ENCODE measurements at regions not wholly inside any gene's neighbourhood (a gene's known extent, or its start where the extent isn't known, plus 50 kb on each side); places are given as distances from the start of the nearest gene placed in this dataset.
"Not testable (repeated sequence)": the region's sequence is repeated elsewhere in the genome, so short reads cannot be mapped to it uniquely, and the experiment has no call there.

GRCh38 chr4:186832906-186833305 is 109.2 kb upstream of the FAT1 start:
- peak; percentile 16 to 27 for DNase-seq (ENCODE audit: low read depth in 2 of 2)
- no peak for TF ChIP-seq CTCF (IDR thresholded peaks at IDR 0.05; ENCODE audit: low read depth, low read length)
- no peak overlapping the region for H3K4me3 ChIP-seq (replicated peaks in 1 of 2; ENCODE audit: low read depth in 2 of 2, low read length in 2 of 2)

GRCh38 chr4:186837463-186837862 is 113.8 kb upstream of the FAT1 start:
- H3K4me3 ChIP-seq (replicated peaks in 1 of 2; ENCODE audit: low read depth in 2 of 2, low read length in 2 of 2); DNase-seq (ENCODE audit: low read depth in 2 of 2): not testable (repeated sequence)

- no peak for TF ChIP-seq CTCF (IDR thresholded peaks at IDR 0.05; ENCODE audit: low read depth, low read length)
- DNase-seq (ENCODE audit: low read depth in 2 of 2) = no peak
- no peak overlapping the region for H3K4me3 ChIP-seq (replicated peaks in 1 of 2; ENCODE audit: low read depth in 2 of 2, low read length in 2 of 2)
These were observed 114.6 kb upstream of the FAT1 start for GRCh38 chr4:186838295-186838694.

- H3K4me3 ChIP-seq (replicated peaks in 1 of 2; ENCODE audit: low read depth in 2 of 2, low read length in 2 of 2) = peak overlapping the region in 1 of 2 donors; percentile 46
- no peak for TF ChIP-seq CTCF (IDR thresholded peaks at IDR 0.05; ENCODE audit: low read depth, low read length)
- peak; percentile 75 to 82 for DNase-seq (ENCODE audit: low read depth in 2 of 2)
These were observed 115.7 kb upstream of the FAT1 start for GRCh38 chr4:186839122-186840037.

- peak overlapping the region in 1 of 2 donors; percentile 46 for H3K4me3 ChIP-seq (replicated peaks in 1 of 2; ENCODE audit: low read depth in 2 of 2, low read length in 2 of 2)
- TF ChIP-seq CTCF (IDR thresholded peaks at IDR 0.05; ENCODE audit: low read depth, low read length) = no peak
- DNase-seq (ENCODE audit: low read depth in 2 of 2) = peak in 1 of 2 donors; percentile 64
These were observed 116.6 kb upstream of the FAT1 start for GRCh38 chr4:186840222-186840701.

GRCh38 chr4:186840771-186841301 is 117.2 kb upstream of the FAT1 start:
- TF ChIP-seq CTCF (IDR thresholded peaks at IDR 0.05; ENCODE audit: low read depth, low read length) = no peak
- peak overlapping the region in 1 of 2 donors; percentile 21 for H3K4me3 ChIP-seq (replicated peaks in 1 of 2; ENCODE audit: low read depth in 2 of 2, low read length in 2 of 2)
- DNase-seq (ENCODE audit: low read depth in 2 of 2) = peak in 1 of 2 donors; percentile 25

- peak; percentile 57 to 64 for DNase-seq (ENCODE audit: low read depth in 2 of 2)
- TF ChIP-seq CTCF (IDR thresholded peaks at IDR 0.05; ENCODE audit: low read depth, low read length) = no peak
- H3K4me3 ChIP-seq (replicated peaks in 1 of 2; ENCODE audit: low read depth in 2 of 2, low read length in 2 of 2) = peak overlapping the region in 1 of 2 donors; percentile 16
These were observed 120.5 kb upstream of the FAT1 start for GRCh38 chr4:186844059-186844681.

Measured in cardiac fibroblast (primary cell).